AG09309 (cell line): ENCODE measurements at regions not wholly inside any gene's neighbourhood (a gene's known extent, or its start where the extent isn't known, plus 50 kb on each side); places are given as distances from the start of the nearest gene placed in this dataset.
A peak's percentile ranks its signal among the peaks of the same experiment; 100 is the strongest.

ENCODE experiments used
- DNase-seq: peaks from one replicate; pipeline ENCODE4 v3.0.0-alpha.2; 2010; ENCODE audit warnings: low read depth
- H3K4me3 ChIP-seq: 2 replicates; pipeline ENCODE4 v1.5.1; 2011; ENCODE audit warnings: mild to moderate bottlenecking, low read depth, low read length, moderate library complexity; ENCODE audit not compliant: control insufficient read depth
- CTCF ChIP-seq: IDR thresholded peaks from 2 replicates; pipeline ENCODE4 v1.5.1; 2011; ENCODE audit warnings: mild to moderate bottlenecking, low read depth, low read length, inconsistent platforms; ENCODE audit not compliant: insufficient read depth, control insufficient read depth; ENCODE audit errors: missing control alignments

- no peak for TF ChIP-seq CTCF
- DNase-seq = no peak
- no peak overlapping the region for H3K4me3 ChIP-seq
Observed at GRCh38 chr4:138010639-138011038, 231.5 kb downstream of the SLC7A11 start.

- H3K4me3 ChIP-seq = no peak overlapping the region
- no peak for DNase-seq
- TF ChIP-seq CTCF = peak; percentile 33
Observed at GRCh38 chr4:138007572-138007971, 234.6 kb downstream of the SLC7A11 start.

DNA sequence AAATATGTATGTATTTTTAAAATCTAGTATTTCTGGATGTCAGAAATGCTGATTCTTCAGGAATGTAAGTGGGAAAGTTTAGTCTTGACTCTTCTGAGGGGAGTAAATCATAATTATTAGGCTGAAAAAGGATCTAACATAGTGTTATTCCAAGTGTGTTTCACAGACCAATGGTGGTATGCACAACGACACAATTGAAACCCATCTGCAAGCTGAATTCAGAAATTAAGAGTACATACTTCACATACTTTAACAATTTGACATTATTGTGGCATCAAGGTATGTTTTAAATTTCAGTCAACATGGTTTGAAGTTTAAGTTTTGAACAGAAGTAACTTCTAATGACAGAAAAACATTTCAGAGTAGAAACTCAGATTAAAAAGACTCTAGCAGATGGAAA is 236.7 kb downstream of the SLC7A11 start:
- no peak for DNase-seq
- TF ChIP-seq CTCF = no peak
- H3K4me3 ChIP-seq = no peak overlapping the region

- DNase-seq = no peak
- no peak for TF ChIP-seq CTCF
- no peak overlapping the region for H3K4me3 ChIP-seq
Observed at GRCh38 chr4:138003248-138003647, 238.9 kb downstream of the SLC7A11 start.

DNA sequence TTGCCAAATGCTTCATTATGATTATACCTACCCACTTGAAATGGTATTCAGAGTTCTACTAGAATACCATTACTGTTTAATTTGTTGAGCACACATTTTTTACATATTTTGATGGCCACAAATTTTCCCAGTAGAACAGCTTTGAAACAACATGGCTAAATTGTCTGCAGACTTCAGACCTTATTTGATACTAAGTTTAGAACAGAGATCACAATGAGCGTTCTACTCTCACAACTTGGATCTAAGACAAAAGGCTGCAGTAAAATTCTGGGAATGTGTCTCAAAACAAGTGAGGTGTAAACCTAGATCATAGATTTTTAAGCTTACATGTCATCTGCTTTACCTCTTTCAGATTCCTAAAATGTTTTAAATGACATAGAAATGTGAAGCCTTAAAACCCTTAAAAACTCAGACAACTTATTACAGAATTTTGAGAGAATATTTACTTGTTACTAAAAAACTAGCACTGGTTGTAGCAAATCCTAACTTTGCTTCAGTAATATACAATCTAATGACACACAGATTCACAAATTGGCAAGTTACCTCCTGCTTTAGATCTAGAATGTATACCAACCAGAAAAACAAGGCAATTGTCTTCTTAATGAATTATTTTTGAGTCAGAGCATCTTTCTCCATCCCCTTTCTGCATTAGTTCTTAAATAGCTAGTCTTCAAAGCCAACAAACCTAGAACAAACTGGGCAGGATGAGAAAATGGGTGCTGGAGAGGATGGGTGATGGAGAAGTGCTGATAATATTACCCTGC is 243.3 kb downstream of the SLC7A11 start:
- TF ChIP-seq CTCF = no peak
- peak; percentile 66 for DNase-seq
- H3K4me3 ChIP-seq = no peak overlapping the region

DNA sequence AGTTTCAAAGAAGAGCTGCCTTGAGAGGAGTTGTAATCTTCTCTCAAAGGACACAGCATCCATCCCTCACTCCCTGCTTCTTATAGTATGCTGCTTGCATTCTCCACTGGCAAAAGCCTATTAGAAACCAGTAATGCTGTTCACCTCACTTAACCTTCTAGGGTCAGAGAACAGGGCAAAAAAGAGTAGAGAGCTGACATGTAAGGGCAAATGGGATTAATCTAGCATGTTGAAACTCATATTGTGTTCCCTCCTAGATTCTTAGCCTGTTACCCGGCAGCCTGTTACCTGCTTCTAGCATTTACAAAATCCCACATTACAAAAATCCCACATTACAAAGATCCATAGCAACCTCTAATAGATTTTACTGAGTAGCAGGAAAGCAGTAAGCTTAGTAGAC is 244.7 kb downstream of the SLC7A11 start:
- no peak for DNase-seq
- TF ChIP-seq CTCF = no peak
- no peak overlapping the region for H3K4me3 ChIP-seq
